ENCODE measurements at regions not wholly inside any gene's neighbourhood (a gene's known extent, or its start where the extent isn't known, plus 50 kb on each side); places are given as distances from the start of the nearest gene placed in this dataset.

DNA sequence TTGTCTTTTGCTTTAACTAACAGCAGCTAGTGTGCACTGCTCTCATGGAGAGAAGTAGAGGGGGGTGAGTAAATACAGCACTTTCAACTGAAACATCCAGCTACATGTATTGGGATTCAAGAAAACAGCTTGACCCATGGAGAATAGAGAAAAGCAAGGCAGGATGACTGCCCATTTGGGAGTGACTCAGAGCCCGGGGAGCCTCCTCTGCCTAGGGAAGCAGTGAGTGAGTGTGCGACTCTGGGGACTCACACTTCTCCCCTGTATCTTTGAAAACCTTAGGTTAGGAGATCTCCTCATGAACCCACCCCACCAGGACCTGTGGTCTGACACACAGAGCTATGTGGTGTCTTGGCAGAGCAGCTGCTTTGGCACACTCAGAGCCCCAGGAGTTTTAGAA, 82.0 kb upstream of the PTGFR start:
- no peak overlapping the region for H3K27ac ChIP-seq (ENCODE audit: low read depth in 1 of 2, low read length in 2 of 2)
- Mint-ChIP-seq H3K4me3 (no peak overlapping the region), H3K36me3 (no peaks in the 10 kb centered on the region), H3K27me3 (ENCODE audit: low read depth in 3 of 3) (peaks cover 0 to 1% (median 0%) of the 10 kb centered on the region in 3 donors), H3K9me3 (peaks cover 2 to 25% (median 17%) of the 10 kb centered on the region in 7 donors), H3K27ac (no peak overlapping the region), H3K4me1 (no peaks in the 10 kb centered on the region)
- no peaks in the 10 kb centered on the region for H3K36me3 ChIP-seq (replicated peaks in 1 of 2; ENCODE audit: control insufficient read depth in 1 of 2, insufficient read depth in 2 of 2, low read length in 2 of 2)
- H4K20me1 ChIP-seq (ENCODE audit: insufficient read depth, low read length): no peaks in the 10 kb centered on the region
- H3K4me1 ChIP-seq (ENCODE audit: control insufficient read depth in 1 of 2, insufficient read depth in 2 of 2, low read length in 2 of 2): no peaks in the 10 kb centered on the region
- H3K9me3 ChIP-seq (replicated peaks in 1 of 2; ENCODE audit: control insufficient read depth in 1 of 2, insufficient read depth in 1 of 2, low read length in 2 of 2): peaks cover 21 to 22% of the 10 kb centered on the region in 2 donors
- intact Hi-C loops (cut with micrococcal nuclease): no loop called here
- no peak overlapping the region for H3K4me2 ChIP-seq (replicated peaks; ENCODE audit: extremely low read depth, low read length, poor library complexity, severe bottlenecking)
- H3K9ac ChIP-seq (ENCODE audit: insufficient read depth, low read length, poor library complexity, severe bottlenecking): no peak overlapping the region
- TF ChIP-seq, protein P1, sequence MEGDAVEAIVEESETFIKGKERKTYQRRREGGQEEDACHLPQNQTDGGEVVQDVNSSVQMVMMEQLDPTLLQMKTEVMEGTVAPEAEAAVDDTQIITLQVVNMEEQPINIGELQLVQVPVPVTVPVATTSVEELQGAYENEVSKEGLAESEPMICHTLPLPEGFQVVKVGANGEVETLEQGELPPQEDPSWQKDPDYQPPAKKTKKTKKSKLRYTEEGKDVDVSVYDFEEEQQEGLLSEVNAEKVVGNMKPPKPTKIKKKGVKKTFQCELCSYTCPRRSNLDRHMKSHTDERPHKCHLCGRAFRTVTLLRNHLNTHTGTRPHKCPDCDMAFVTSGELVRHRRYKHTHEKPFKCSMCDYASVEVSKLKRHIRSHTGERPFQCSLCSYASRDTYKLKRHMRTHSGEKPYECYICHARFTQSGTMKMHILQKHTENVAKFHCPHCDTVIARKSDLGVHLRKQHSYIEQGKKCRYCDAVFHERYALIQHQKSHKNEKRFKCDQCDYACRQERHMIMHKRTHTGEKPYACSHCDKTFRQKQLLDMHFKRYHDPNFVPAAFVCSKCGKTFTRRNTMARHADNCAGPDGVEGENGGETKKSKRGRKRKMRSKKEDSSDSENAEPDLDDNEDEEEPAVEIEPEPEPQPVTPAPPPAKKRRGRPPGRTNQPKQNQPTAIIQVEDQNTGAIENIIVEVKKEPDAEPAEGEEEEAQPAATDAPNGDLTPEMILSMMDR (IDR thresholded peaks at IDR 0.05): no peak
- no peak overlapping the region for H2AFZ ChIP-seq (ENCODE audit: insufficient read depth, low read depth, low read length, poor library complexity, severe bottlenecking)
- no peaks in the 10 kb centered on the region for H3K79me2 ChIP-seq (ENCODE audit: insufficient read depth, low read length)
- no peak for DNase-seq
- no peaks in the 10 kb centered on the region for H3K27me3 ChIP-seq (ENCODE audit: control insufficient read depth in 2 of 2, insufficient read depth in 2 of 2, low read length in 2 of 2)
- WGBS (ENCODE audit: insufficient coverage): no CpG with 5 or more reads among the region's 2 CpGs
- no peak overlapping the region for H3K4me3 ChIP-seq (replicated peaks in 1 of 3; ENCODE audit: low read depth in 2 of 3, low read length in 3 of 3)

DNA sequence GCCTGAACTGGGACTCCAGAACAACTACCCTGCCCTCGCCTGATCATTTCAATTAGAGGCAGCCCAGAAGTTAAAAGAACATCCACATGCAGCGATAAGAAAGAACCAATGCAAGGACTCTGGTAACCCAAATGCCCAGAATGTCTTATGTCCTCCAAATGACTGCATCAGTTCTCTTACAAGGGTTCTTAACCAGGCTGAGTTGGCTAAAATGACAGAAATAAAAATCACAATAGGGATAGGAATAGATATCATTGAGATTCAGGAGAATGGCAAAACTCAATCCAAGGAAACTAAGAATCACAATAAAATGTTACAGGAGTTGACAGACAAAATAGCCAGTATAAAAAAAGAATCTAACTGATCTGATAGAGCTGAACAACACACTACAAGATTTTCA, 80.1 kb upstream of the PTGFR start:
- H3K4me1 ChIP-seq (ENCODE audit: control insufficient read depth in 1 of 2, insufficient read depth in 2 of 2, low read length in 2 of 2): no peaks in the 10 kb centered on the region
- intact Hi-C loops (cut with micrococcal nuclease): no loop called here
- Mint-ChIP-seq H3K4me3 (no peak overlapping the region), H3K9me3 (peaks cover 2 to 25% (median 17%) of the 10 kb centered on the region in 7 donors), H3K36me3 (no peaks in the 10 kb centered on the region), H3K4me1 (no peaks in the 10 kb centered on the region), H3K27ac (no peak overlapping the region), H3K27me3 (ENCODE audit: low read depth in 3 of 3) (peaks cover 0 to 1% (median 0%) of the 10 kb centered on the region in 3 donors)
- H3K9me3 ChIP-seq (replicated peaks in 1 of 2; ENCODE audit: control insufficient read depth in 1 of 2, insufficient read depth in 1 of 2, low read length in 2 of 2): peaks cover 21 to 22% of the 10 kb centered on the region in 2 donors
- WGBS (ENCODE audit: insufficient coverage): 89% methylated on average over 2 of the region's 2 CpGs
- H3K27me3 ChIP-seq (ENCODE audit: control insufficient read depth in 2 of 2, insufficient read depth in 2 of 2, low read length in 2 of 2): no peaks in the 10 kb centered on the region
- H3K4me2 ChIP-seq (replicated peaks; ENCODE audit: extremely low read depth, low read length, poor library complexity, severe bottlenecking): no peak overlapping the region
- H3K9ac ChIP-seq (ENCODE audit: insufficient read depth, low read length, poor library complexity, severe bottlenecking): no peak overlapping the region
- H3K4me3 ChIP-seq (replicated peaks in 1 of 3; ENCODE audit: low read depth in 2 of 3, low read length in 3 of 3): no peak overlapping the region
- no peak overlapping the region for H2AFZ ChIP-seq (ENCODE audit: insufficient read depth, low read depth, low read length, poor library complexity, severe bottlenecking)
- H4K20me1 ChIP-seq (ENCODE audit: insufficient read depth, low read length): no peaks in the 10 kb centered on the region
- TF ChIP-seq, protein P1 (IDR thresholded peaks at IDR 0.05): no peak
- H3K27ac ChIP-seq (ENCODE audit: low read depth in 1 of 2, low read length in 2 of 2): no peak overlapping the region
- no peaks in the 10 kb centered on the region for H3K79me2 ChIP-seq (ENCODE audit: insufficient read depth, low read length)
- no peaks in the 10 kb centered on the region for H3K36me3 ChIP-seq (replicated peaks in 1 of 2; ENCODE audit: control insufficient read depth in 1 of 2, insufficient read depth in 2 of 2, low read length in 2 of 2)
- DNase-seq: no peak

Data from CD14-positive monocyte (primary cell).